ENCODE measurements at regions not wholly inside any gene's neighbourhood (a gene's known extent, or its start where the extent isn't known, plus 50 kb on each side); places are given as distances from the start of the nearest gene placed in this dataset.

- DNase-seq (ENCODE audit: low spot score) = no peak
Measured at GRCh38 chr13:64339373-64340063, 2890.6 kb downstream of the PCDH9 start.

DNA sequence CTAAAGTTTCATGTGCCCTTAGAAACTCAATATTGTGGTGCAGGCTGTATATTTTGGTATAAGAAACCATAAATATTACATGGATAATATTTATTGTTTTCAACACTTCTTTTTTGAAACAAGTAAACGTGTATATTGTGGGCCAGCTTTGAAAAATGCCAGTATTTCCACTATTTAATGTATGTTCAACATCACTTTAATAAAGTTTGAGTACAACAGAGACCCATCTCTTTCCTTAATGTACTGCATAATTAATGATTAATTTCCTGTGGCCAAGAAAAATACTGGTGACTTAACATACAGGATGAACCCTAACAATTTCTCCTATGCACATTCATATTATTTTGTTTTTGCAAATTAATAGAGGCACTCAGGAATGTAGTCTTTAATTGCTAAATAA lies 2891.5 kb downstream of the PCDH9 start:
- no peak for DNase-seq (ENCODE audit: low spot score)

- no peak for DNase-seq (ENCODE audit: low spot score)
Measured at GRCh38 chr13:64333888-64334287, 2896.2 kb downstream of the PCDH9 start.

GRCh38 chr13:64332048-64332447 lies 2898.1 kb downstream of the PCDH9 start:
- DNase-seq (ENCODE audit: low spot score) = no peak

- DNase-seq (ENCODE audit: low spot score) = no peak
Measured at GRCh38 chr13:64327505-64328194, 2902.5 kb downstream of the PCDH9 start.

- DNase-seq (ENCODE audit: low spot score) = no peak
Measured at GRCh38 chr13:64314331-64314730, 2898.7 kb upstream of the PCDH20 start.

DNA sequence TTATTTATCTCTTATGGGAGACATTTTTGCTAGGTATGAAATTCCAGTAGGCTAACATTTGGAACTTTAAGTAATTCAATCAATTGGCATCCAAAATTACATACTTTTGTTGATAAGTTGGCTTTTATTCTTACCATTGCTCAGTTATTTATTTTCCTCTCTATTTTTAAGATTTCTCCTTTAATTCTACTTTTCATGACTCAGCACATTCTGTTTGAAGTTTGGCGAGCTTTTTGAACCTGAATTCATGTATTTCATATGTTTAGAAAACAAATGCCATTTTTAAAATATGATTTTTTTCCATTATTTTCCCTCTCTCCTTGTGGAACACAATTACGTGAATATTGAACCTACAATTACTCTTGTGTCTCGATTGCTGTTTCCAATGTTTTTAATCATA lies 2896.3 kb upstream of the PCDH20 start:
- DNase-seq (ENCODE audit: low spot score) = no peak

- no peak for DNase-seq (ENCODE audit: low spot score)
Measured at GRCh38 chr13:64311112-64311511, 2895.5 kb upstream of the PCDH20 start.

DNA sequence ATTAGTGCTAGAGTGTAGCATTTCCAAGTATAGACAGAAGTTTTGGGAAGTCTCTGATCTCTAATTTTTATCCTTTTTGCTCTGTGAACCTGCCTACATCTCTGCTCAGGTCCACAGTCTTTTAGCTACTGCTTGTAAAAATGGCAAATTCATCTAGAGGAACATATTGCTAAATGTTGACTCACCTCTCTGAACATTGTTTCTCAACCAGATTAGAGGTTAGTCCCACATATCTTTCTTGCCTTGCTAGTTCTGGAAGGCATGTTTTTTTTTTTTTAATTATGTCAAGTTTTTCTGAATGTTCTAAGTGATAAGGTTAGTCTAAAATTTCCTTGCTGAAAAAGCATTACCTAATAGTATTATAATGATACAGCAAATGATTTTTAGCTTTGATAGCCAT lies 2889.6 kb upstream of the PCDH20 start:
- no peak for DNase-seq (ENCODE audit: low spot score)

GRCh38 chr13:64300239-64300638 lies 2884.6 kb upstream of the PCDH20 start:
- no peak for DNase-seq (ENCODE audit: low spot score)

- DNase-seq (ENCODE audit: low spot score) = no peak
Measured at GRCh38 chr13:64293923-64294322, 2878.3 kb upstream of the PCDH20 start.

- no peak for DNase-seq (ENCODE audit: low spot score)
Measured at GRCh38 chr13:64289702-64290101, 2874.1 kb upstream of the PCDH20 start.

- DNase-seq (ENCODE audit: low spot score) = no peak
Measured at GRCh38 chr13:64283926-64284325, 2868.3 kb upstream of the PCDH20 start.

DNA sequence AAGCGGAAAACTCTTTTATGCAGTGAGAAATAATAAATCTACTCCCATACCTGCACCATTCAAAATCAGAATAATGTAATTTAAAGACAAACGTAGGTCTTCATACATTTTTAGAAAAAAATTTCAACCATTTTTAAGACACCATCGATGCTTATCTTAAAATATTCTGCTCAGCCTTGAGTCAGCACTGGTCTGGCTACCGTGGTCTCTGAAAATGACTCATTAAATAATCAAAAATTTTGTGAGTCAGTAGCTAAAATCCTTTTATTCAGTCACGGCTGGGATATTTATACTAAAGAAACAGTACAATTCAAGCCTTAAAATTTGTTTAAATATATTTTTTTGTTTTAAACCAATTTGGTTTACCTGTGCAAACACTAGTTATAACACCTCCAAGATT lies 2862.8 kb upstream of the PCDH20 start:
- DNase-seq (ENCODE audit: low spot score) = no peak

GRCh38 chr13:64277097-64277496 lies 2861.4 kb upstream of the PCDH20 start:
- DNase-seq (ENCODE audit: low spot score) = peak; percentile 70

- DNase-seq (ENCODE audit: low spot score) = peak; percentile 11
Measured at GRCh38 chr13:64276232-64276631, 2860.6 kb upstream of the PCDH20 start.

DNA sequence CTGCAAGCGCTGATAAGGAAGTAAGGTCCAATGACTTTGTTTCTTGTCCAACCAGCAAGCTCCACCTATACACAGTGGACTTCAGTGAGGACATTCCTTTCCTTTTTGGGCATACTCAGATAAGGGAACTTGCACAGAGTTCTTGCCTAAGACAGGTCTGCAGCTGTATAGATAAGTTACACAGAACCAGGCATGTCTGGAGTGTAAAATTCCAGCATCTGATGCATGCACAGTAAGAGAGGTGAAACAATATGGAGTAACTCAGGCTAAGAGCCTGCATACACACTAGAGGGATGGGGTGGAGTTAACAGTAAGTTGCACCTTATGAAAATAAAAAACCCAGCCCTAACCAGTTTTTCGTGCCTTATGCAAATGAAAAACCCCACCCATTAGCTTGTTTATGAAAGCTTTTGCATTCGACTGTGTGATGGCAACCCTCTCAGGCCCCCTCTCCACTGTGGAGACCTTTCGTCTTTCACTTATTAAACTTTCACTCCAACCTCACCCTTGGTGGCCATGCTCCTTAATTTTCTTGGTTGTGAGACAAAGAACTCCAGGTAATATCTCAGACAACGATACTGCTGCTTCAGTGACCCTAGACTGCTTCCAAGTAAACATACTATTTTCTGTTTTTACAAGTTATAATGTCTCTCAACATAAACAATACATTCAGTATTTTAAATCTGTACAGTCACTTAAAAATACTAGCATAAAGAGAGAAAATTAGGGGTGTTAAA lies 2859.0 kb upstream of the PCDH20 start:
- DNase-seq (ENCODE audit: low spot score) = no peak

GRCh38 chr13:64273780-64274179 lies 2858.1 kb upstream of the PCDH20 start:
- DNase-seq (ENCODE audit: low spot score) = no peak

GRCh38 chr13:64272681-64273080 lies 2857.0 kb upstream of the PCDH20 start:
- DNase-seq (ENCODE audit: low spot score) = no peak

DNA sequence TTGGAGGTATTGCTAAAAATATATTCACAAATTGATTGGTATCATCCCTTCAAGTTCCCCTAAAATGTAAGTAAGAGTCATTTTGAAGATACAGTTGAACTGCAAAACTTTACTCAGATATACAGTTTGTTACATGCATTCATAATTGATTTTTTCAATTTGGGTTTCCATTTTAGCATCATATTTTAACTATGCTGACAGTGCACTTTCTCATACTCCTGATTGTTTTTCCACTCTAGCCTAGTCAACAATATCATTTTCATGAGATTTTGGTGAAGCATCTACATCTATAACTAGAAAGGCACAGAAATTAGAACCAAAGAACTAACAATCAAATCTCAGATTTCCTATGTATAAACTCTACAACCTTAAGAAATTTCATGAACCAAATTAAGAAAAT lies 2850.4 kb upstream of the PCDH20 start:
- DNase-seq (ENCODE audit: low spot score) = no peak

DNA sequence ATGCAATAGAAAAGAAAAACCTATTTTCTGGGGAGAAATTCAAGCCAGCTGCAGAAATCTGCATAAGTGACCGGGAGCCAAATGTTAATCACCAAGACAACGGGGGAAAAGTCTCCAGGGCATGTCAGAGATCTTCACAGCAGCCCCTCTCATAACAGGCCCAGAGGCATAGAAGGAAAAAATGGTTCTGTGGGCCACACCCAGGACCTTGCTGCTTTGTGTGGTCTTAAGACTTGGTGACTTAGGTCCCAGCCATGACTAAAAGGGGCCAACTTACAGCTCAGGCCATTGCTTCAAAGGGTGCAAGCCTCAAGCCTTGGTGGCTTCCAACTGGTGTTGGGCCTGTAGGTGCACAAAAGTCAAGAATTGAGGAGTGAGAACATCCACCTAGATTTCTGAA lies 2847.6 kb upstream of the PCDH20 start:
- DNase-seq (ENCODE audit: low spot score) = no peak

GRCh38 chr13:64256751-64257150 lies 2841.1 kb upstream of the PCDH20 start:
- DNase-seq (ENCODE audit: low spot score) = no peak

DNA sequence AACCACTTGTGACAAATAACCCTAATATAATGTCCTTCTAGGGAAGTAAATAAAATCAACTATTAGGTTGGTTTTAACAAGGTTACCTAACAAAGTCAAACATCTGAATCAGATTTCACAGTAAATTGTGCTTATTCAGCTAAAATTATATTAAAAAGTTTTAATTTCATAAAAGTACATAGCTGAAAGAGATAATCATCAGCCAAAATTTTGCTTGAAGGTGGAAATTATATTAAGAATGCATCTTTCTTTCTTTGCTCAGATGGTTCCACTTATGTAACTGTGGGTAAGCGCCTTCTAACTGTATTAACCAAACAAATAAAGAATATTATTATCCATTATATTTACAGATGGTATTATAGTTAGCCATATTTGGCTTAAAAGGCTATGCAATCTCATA lies 2840.3 kb upstream of the PCDH20 start:
- peak; percentile 61 for DNase-seq (ENCODE audit: low spot score)

Measured in SK-N-DZ (cell line).